ENCODE measurements at regions not wholly inside any gene's neighbourhood (a gene's known extent, or its start where the extent isn't known, plus 50 kb on each side); places are given as distances from the start of the nearest gene placed in this dataset.

DNA sequence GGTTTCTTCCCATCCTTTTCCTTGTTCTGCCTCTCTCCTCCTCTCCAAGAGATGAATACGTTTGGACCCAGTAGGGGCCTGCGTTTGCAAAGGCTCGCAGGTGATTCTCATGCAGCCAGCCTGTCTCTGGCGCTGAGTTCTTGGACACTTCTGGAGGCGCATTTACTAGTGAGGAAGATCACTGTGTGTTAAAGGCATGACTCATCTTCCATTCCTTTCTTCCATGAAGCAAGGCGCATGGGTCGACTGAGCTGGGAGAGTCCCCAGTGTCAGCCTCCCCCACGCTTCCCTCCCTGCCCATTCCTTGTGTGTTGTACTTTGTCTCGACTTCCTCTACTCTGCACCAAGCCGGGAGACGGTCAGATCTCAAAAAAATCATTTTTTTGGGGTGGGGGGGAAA lies 159.9 kb upstream of the EEF2KMT start:
- TF ChIP-seq POLR2A (IDR thresholded peaks at IDR 0.05), result no peak
- TF ChIP-seq, protein P1, sequence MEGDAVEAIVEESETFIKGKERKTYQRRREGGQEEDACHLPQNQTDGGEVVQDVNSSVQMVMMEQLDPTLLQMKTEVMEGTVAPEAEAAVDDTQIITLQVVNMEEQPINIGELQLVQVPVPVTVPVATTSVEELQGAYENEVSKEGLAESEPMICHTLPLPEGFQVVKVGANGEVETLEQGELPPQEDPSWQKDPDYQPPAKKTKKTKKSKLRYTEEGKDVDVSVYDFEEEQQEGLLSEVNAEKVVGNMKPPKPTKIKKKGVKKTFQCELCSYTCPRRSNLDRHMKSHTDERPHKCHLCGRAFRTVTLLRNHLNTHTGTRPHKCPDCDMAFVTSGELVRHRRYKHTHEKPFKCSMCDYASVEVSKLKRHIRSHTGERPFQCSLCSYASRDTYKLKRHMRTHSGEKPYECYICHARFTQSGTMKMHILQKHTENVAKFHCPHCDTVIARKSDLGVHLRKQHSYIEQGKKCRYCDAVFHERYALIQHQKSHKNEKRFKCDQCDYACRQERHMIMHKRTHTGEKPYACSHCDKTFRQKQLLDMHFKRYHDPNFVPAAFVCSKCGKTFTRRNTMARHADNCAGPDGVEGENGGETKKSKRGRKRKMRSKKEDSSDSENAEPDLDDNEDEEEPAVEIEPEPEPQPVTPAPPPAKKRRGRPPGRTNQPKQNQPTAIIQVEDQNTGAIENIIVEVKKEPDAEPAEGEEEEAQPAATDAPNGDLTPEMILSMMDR (IDR thresholded peaks at IDR 0.05), result no peak

Data from vagina (tissue), 2 donors.